GM12872 (cell line): ENCODE measurements at regions not wholly inside any gene's neighbourhood (a gene's known extent, or its start where the extent isn't known, plus 50 kb on each side); places are given as distances from the start of the nearest gene placed in this dataset.
A peak's percentile ranks its signal among the peaks of the same experiment; 100 is the strongest.

Experiments used
- TF ChIP-seq, protein P1 (sequence below): IDR thresholded peaks from 3 replicates; pipeline ENCODE4 v1.5.1; 2011; ENCODE audit warnings: low read depth, mild to moderate bottlenecking, low read length, moderate library complexity; ENCODE audit not compliant: insufficient read depth

DNA sequence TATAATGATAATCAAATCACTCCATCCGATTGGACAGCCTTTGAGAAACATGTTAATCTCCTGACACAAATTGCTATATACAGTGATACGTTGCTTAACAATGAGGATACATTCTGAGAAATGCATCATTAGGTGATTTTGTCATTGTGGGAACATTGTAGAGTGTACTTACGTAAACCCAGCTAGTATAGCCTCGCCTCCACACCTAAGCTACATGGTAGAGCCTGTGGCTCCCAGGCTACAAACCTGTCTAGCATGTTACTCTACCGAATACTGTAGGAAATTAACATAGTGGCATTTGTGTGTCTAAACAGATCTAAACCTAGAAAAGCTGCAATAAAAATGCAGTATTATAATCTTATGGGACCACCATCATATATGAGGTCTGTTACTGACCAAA is 128.6 kb upstream of the PWP1 start:
- TF ChIP-seq, protein P1, sequence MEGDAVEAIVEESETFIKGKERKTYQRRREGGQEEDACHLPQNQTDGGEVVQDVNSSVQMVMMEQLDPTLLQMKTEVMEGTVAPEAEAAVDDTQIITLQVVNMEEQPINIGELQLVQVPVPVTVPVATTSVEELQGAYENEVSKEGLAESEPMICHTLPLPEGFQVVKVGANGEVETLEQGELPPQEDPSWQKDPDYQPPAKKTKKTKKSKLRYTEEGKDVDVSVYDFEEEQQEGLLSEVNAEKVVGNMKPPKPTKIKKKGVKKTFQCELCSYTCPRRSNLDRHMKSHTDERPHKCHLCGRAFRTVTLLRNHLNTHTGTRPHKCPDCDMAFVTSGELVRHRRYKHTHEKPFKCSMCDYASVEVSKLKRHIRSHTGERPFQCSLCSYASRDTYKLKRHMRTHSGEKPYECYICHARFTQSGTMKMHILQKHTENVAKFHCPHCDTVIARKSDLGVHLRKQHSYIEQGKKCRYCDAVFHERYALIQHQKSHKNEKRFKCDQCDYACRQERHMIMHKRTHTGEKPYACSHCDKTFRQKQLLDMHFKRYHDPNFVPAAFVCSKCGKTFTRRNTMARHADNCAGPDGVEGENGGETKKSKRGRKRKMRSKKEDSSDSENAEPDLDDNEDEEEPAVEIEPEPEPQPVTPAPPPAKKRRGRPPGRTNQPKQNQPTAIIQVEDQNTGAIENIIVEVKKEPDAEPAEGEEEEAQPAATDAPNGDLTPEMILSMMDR = no peak

DNA sequence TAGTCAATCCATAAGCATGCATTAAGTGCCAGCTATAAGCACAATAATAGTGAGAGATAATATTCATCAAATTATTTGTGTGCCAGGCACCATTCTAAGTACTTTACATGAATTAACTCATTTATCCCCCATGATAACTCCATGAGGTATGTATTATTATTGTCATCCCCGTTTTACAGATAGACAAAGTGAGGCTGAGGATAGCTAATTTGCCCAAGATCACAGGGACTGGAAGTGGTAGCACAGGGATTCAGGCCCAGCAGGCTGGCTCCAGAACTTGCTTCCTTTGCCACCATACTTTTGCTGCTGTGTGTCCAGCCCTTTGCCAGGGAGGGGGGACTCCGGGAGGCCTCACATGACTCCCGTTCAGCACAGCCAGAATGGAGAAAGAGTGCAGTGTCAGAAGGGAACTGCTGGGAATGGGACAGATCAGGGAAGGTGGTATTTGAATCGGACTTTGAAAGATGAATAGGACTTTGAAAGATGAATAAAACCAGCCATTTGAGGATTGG is 128.0 kb upstream of the PWP1 start:
- TF ChIP-seq, protein P1 = no peak

DNA sequence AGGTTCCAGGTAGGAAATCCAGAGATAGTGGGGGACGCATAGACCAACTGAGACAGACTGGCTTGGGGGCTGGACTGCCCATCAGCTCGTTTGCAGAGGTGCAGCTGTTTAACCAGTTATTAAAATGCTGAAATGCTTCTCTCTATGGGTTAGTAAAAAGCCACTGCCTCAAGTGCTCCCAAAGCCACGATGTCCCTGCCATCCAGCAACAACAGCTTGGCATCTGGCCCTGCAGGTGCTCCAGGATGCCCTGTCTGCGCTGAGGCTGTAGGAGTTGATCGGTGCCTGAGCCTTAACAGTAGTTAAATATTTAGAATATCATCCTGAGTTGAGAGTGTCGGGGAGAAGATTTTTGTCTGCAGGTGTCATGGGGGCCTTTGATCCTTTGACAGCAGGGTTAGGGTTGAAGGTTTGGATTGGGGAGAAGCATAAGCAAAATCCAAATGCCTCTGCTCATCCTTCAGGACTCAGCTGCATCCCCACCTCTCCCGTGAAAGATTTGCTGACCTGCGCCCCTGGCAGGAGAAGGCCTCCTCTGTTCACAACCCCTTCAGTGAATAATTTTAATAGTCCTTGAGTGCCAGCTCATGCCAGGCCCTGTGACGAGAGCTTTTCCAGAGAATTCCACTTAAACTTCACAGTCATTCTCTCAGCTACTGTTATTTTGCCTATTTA is 127.3 kb upstream of the PWP1 start:
- TF ChIP-seq, protein P1 = no peak

DNA sequence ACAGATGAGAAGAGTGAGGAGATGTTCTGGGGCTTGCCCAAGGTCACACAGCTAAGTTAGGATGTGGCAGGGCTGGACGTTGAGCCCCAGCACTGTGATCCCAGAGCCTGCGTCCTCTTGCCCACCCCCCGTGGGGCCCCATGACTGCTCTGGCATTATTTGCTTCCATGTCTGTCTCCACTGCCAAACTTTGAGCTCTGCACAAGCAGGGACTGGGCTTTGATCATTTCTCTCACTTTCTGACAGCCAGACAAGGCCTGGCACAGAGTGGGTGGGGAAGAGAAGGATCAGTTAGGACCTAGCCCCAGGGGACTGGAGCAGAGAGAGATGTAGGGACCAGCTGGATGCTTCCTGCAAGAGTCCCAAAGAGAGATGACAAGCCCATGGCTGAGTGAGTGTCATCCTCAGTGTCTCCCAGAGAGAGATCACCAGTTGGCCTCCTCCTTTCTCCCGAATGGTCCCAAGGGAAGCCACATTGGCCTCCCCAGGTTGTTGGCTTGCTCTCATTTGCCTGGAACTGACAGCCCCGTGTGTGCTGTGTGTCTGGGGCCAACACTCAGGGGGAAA is 126.7 kb upstream of the PWP1 start:
- TF ChIP-seq, protein P1 = no peak

DNA sequence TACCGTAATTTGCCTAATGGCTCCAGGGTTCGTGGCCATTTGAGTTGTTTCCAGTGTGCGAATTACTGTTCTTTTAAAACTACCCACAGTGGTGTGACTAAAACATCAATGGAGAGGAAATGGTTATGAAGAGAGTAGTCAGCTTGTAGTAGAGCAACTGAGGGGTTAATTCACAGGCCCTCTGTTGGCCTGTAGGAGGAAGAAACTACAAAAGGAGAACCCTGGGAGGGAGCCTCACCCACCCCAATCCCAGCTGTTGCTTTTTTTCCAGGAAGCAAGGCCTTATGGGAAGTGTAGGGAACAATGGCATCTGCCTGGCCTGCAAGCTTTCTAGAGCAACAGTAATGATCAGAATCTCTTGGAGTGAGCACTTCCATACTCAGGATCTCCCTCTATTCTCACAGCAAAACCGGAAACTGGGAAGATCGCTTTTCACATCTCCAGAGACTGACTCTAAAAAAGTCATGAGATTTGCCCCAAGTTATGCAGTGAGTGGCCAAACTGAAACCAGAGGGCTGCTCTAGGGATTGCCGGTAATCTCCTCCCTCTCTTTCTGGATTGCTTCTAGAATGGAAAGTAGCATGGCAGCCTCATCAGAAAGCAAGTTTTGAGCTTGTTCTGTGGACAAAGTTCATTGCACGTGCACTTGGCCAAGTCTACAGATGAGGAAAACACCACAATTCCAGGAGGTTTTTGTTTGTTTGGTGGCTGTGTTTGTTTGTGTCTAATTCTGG is 125.3 kb upstream of the PWP1 start:
- TF ChIP-seq, protein P1 = no peak

GRCh38 chr12:107560899-107561285 is 124.7 kb upstream of the PWP1 start:
- TF ChIP-seq, protein P1 = no peak

DNA sequence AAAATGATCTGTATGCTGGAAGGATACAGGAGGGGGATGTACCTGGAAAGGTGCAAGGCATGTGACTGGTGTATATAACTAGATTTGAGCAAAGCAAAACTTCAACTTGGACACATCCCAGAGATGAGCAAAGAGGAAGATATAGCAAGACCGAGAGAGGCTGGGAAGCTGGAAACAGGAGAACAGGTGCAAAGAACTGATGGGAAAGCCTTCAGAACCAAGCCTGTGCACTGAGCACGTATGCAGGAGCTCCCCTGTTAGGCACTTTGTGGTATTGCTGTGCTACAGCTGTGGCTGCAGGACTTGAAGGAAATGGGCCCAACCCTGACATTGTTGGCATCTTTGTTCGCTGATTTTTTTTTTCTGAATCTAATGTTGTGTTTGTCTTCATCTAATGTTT is 120.7 kb upstream of the PWP1 start:
- TF ChIP-seq, protein P1 = peak; percentile 48
